CD14-positive monocyte (primary cell): ENCODE measurements at regions not wholly inside any gene's neighbourhood (a gene's known extent, or its start where the extent isn't known, plus 50 kb on each side); places are given as distances from the start of the nearest gene placed in this dataset.

Experiments used
- DNase-seq, 3 donors: peaks; one replicate each; pipeline ENCODE4 v3.0.0-alpha.2; 2011 to 2022
- H2AFZ ChIP-seq: 2 replicates; pipeline ENCODE4 v1.6.0; 2012; ENCODE audit warnings: mild to moderate bottlenecking, low read depth, low read length, inconsistent platforms; ENCODE audit not compliant: insufficient read depth, poor library complexity, severe bottlenecking
- H3K27ac ChIP-seq, 2 donors: 1 replicate in 1 of 2; 2 replicates in 1 of 2; pipeline ENCODE4 v1.5.1; 2012 to 2013; ENCODE audit warnings: low read length in 2 of 2, control low read depth in 1 of 2, inconsistent platforms in 1 of 2, low read depth in 1 of 2, mild to moderate bottlenecking in 1 of 2
- H3K27me3 ChIP-seq, 2 donors: one replicate each; pipeline versions ENCODE4 v1.6.0 to v1.6.1; 2011 to 2013; ENCODE audit warnings: low read length in 2 of 2; ENCODE audit not compliant: control insufficient read depth in 2 of 2, insufficient read depth in 2 of 2
- H3K36me3 ChIP-seq, 2 donors: replicated peaks in 1 of 2; 1 replicate in 1 of 2; 2 replicates in 1 of 2; pipeline versions ENCODE4 v1.5.1 to v1.6.1; 2012 to 2013; ENCODE audit warnings: low read length in 2 of 2, control low read depth in 1 of 2, inconsistent platforms in 1 of 2, mild to moderate bottlenecking in 1 of 2; ENCODE audit not compliant: insufficient read depth in 2 of 2, control insufficient read depth in 1 of 2
- H3K4me1 ChIP-seq, 2 donors: 1 replicate in 1 of 2; 2 replicates in 1 of 2; pipeline versions ENCODE4 v1.5.1 to v1.6.1; 2012 to 2013; ENCODE audit warnings: low read length in 2 of 2, control low read depth in 1 of 2, inconsistent platforms in 1 of 2, mild to moderate bottlenecking in 1 of 2, moderate library complexity in 1 of 2; ENCODE audit not compliant: insufficient read depth in 2 of 2, control insufficient read depth in 1 of 2
- H3K4me2 ChIP-seq: replicated peaks from 2 replicates; pipeline ENCODE3; 2012; ENCODE audit warnings: low read length, moderate library complexity, mild to moderate bottlenecking; ENCODE audit not compliant: poor library complexity, severe bottlenecking; ENCODE audit errors: extremely low read depth
- H3K4me3 ChIP-seq, 3 experiments: fragments of 200-600 bp in 1 of 3; sonication (generic) in 1 of 3; replicated peaks in 1 of 3; 1 replicate in 2 of 3; 2 replicates in 1 of 3; pipeline ENCODE4 v1.5.1; 2011 to 2013; ENCODE audit warnings: low read length in 3 of 3, mild to moderate bottlenecking in 3 of 3, control low read depth in 2 of 3, low read depth in 2 of 3, inconsistent platforms in 1 of 3, moderate library complexity in 1 of 3
- H3K79me2 ChIP-seq: 2 replicates; pipeline ENCODE4 v1.6.0; 2012; ENCODE audit warnings: mild to moderate bottlenecking, control low read depth, inconsistent platforms, low read length, moderate library complexity; ENCODE audit not compliant: insufficient read depth
- H3K9ac ChIP-seq: 2 replicates; pipeline ENCODE4 v1.6.0; 2017; ENCODE audit warnings: low read length, mild to moderate bottlenecking; ENCODE audit not compliant: insufficient read depth, poor library complexity, severe bottlenecking
- H3K9me3 ChIP-seq, 2 donors: replicated peaks in 1 of 2; 1 replicate in 1 of 2; 2 replicates in 1 of 2; pipeline versions ENCODE4 v1.5.1 to v1.6.1; 2012 to 2013; ENCODE audit warnings: low read length in 2 of 2, control low read depth in 1 of 2; ENCODE audit not compliant: control insufficient read depth in 1 of 2, insufficient read depth in 1 of 2
- H4K20me1 ChIP-seq: 2 replicates; pipeline ENCODE4 v1.6.0; 2012; ENCODE audit warnings: mild to moderate bottlenecking, low read length, control low read depth, moderate library complexity; ENCODE audit not compliant: insufficient read depth
- H3K27ac Mint-ChIP-seq, 7 donors: one replicate each; pipeline ENCODE4 v1.8.0; 2020; ENCODE audit warnings: mild to moderate bottlenecking in 7 of 7, mixed read lengths in 7 of 7, moderate library complexity in 6 of 7, inconsistent platforms in 2 of 7
- H3K27me3 Mint-ChIP-seq, 3 donors: one replicate each; pipeline ENCODE4 v1.8.0; 2021 to 2022; ENCODE audit warnings: low read depth in 3 of 3, mild to moderate bottlenecking in 3 of 3, mixed read lengths in 3 of 3, moderate library complexity in 3 of 3, inconsistent platforms in 1 of 3
- H3K36me3 Mint-ChIP-seq, 2 donors: one replicate each; pipeline ENCODE4 v1.8.0; 2020; ENCODE audit warnings: mixed read lengths in 2 of 2, inconsistent platforms in 1 of 2, mild to moderate bottlenecking in 1 of 2
- H3K4me1 Mint-ChIP-seq: one replicate; pipeline ENCODE4 v1.8.0; 2020; ENCODE audit warnings: mild to moderate bottlenecking, mixed read lengths
- H3K4me3 Mint-ChIP-seq, 2 donors: one replicate each; pipeline ENCODE4 v1.8.0; 2020; ENCODE audit warnings: mild to moderate bottlenecking in 2 of 2, mixed read lengths in 2 of 2, moderate library complexity in 1 of 2
- H3K9me3 Mint-ChIP-seq, 7 donors: one replicate each; pipeline ENCODE4 v1.8.0; 2020 to 2022; ENCODE audit warnings: mixed read lengths in 7 of 7, mild to moderate bottlenecking in 6 of 7, moderate library complexity in 6 of 7, inconsistent platforms in 2 of 7
- WGBS: methylation state at CpG from one replicate; pipeline ENCODE4 v1.1.5; 2013; ENCODE audit warnings: missing lambda C conversion rate; ENCODE audit not compliant: insufficient coverage; 5-methylcytosine and 5-hydroxymethylcytosine counted together
- intact Hi-C, 2 donors: fragments of 100-400 bp; cut with micrococcal nuclease; formaldehyde crosslinking; loops; one replicate each; pipeline versions ENCODE4 v1.15.0 to v1.15.1; 2023
- TF ChIP-seq, protein P1 (sequence below): fragments of 200-600 bp; IDR thresholded peaks from one replicate; pipeline ENCODE4 v1.8.0; 2022; ENCODE audit warnings: antibody characterized with exemption, mild to moderate bottlenecking

DNA sequence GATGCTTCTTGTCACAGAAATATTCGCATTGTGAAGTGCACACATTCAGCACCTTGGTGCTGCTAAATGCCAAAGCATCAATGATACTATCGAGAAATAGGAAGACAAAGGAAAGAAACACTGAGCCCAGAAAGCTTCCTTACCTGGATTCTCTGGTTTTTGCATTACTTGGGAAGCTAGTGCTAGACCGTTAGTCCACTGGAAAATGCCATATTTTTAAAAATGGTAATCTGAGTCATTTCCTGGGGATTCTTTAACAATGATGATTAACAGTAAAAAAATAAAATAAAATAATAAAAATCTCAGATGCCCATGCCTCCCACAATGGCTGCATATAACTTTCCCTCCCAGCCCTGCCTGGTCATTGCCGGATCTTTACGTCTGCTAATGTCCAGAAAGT is 420.1 kb upstream of the MGMT start:
- no peaks in the 10 kb centered on the region for H3K4me1 Mint-ChIP-seq
- Histone ChIP-seq H3K27me3 (peaks cover 3 to 16% of the 10 kb centered on the region in 2 donors), H3K4me3 (no peak overlapping the region), H3K4me1 (no peaks in the 10 kb centered on the region), H3K36me3 (no peaks in the 10 kb centered on the region), H3K9me3 (no peaks in the 10 kb centered on the region), H4K20me1 (no peaks in the 10 kb centered on the region), H3K27ac (no peak overlapping the region), H3K79me2 (no peaks in the 10 kb centered on the region), H2AFZ (no peak overlapping the region), H3K4me2 (no peak overlapping the region), H3K9ac (no peak overlapping the region)
- H3K4me3 Mint-ChIP-seq: no peak overlapping the region
- no peak overlapping the region for H3K27ac Mint-ChIP-seq
- peaks cover 0 to 4% (median 0%) of the 10 kb centered on the region in 7 donors for H3K9me3 Mint-ChIP-seq
- WGBS: 100% methylated on average over 3 of the region's 5 CpGs
- intact Hi-C loops: no loop called here
- TF ChIP-seq, protein P1, sequence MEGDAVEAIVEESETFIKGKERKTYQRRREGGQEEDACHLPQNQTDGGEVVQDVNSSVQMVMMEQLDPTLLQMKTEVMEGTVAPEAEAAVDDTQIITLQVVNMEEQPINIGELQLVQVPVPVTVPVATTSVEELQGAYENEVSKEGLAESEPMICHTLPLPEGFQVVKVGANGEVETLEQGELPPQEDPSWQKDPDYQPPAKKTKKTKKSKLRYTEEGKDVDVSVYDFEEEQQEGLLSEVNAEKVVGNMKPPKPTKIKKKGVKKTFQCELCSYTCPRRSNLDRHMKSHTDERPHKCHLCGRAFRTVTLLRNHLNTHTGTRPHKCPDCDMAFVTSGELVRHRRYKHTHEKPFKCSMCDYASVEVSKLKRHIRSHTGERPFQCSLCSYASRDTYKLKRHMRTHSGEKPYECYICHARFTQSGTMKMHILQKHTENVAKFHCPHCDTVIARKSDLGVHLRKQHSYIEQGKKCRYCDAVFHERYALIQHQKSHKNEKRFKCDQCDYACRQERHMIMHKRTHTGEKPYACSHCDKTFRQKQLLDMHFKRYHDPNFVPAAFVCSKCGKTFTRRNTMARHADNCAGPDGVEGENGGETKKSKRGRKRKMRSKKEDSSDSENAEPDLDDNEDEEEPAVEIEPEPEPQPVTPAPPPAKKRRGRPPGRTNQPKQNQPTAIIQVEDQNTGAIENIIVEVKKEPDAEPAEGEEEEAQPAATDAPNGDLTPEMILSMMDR: no peak
- H3K27me3 Mint-ChIP-seq: peaks cover 15 to 29% (median 19%) of the 10 kb centered on the region in 3 donors
- no peaks in the 10 kb centered on the region for H3K36me3 Mint-ChIP-seq
- no peak for DNase-seq

DNA sequence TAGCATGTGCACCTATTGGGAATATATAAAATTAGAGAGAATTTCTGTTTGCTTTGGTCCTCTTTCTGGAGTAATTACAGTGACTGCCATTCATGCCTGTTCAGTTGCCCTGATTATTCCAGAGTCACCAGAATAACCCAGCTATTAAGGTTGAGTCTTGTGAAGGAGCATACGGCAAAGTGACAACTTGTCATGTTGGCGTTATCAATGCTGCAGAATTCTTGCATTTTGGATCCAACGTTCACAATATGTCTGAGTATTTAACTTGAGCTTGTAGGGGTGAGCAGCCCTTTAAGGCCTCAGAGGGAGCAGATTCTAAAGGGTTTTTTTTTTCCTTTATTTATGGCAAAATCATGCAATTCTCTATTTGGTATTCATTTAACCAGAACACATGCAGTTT is 419.4 kb upstream of the MGMT start:
- Histone ChIP-seq H3K27ac (no peak overlapping the region), H4K20me1 (no peaks in the 10 kb centered on the region), H3K4me3 (no peak overlapping the region), H3K9ac (no peak overlapping the region), H2AFZ (no peak overlapping the region), H3K36me3 (no peaks in the 10 kb centered on the region), H3K9me3 (no peaks in the 10 kb centered on the region), H3K27me3 (peaks cover 3 to 10% of the 10 kb centered on the region in 2 donors), H3K4me1 (no peaks in the 10 kb centered on the region), H3K79me2 (no peaks in the 10 kb centered on the region), H3K4me2 (no peak overlapping the region)
- H3K4me3 Mint-ChIP-seq: no peak overlapping the region
- no peaks in the 10 kb centered on the region for H3K4me1 Mint-ChIP-seq
- H3K27ac Mint-ChIP-seq: no peak overlapping the region
- intact Hi-C loops: no loop called here
- WGBS: no CpG with 5 or more reads among the region's 3 CpGs
- H3K9me3 Mint-ChIP-seq: no peaks in the 10 kb centered on the region
- H3K36me3 Mint-ChIP-seq: no peaks in the 10 kb centered on the region
- TF ChIP-seq, protein P1: no peak
- H3K27me3 Mint-ChIP-seq: peaks cover 10 to 27% (median 14%) of the 10 kb centered on the region in 3 donors
- no peak for DNase-seq
